Subcutaneous abdominal adipose tissue (tissue), 5 donors: ENCODE measurements at regions not wholly inside any gene's neighbourhood (a gene's known extent, or its start where the extent isn't known, plus 50 kb on each side); places are given as distances from the start of the nearest gene placed in this dataset.
"Not testable (repeated sequence)": the region's sequence is repeated elsewhere in the genome, so short reads cannot be mapped to it uniquely, and the experiment has no call there.

Source experiments
- H3K27ac ChIP-seq: one replicate; pipeline ENCODE4 v1.7.0; 2013; ENCODE audit warnings: low read depth, mild to moderate bottlenecking, inconsistent platforms, low read length, moderate library complexity
- H3K27me3 ChIP-seq, 5 donors: one replicate each; pipeline ENCODE4 v1.7.0; 2013; ENCODE audit warnings: low read length in 5 of 5, inconsistent platforms in 1 of 5; ENCODE audit not compliant: control insufficient read depth in 5 of 5, insufficient read depth in 4 of 5
- H3K36me3 ChIP-seq, 5 donors: one replicate each; pipeline ENCODE4 v1.7.0; 2013; ENCODE audit warnings: low read length in 5 of 5; ENCODE audit not compliant: control insufficient read depth in 5 of 5, insufficient read depth in 5 of 5
- H3K4me1 ChIP-seq, 5 donors: one replicate each; pipeline ENCODE4 v1.7.0; 2013; ENCODE audit warnings: low read length in 5 of 5, mild to moderate bottlenecking in 3 of 5, moderate library complexity in 1 of 5; ENCODE audit not compliant: control insufficient read depth in 5 of 5, insufficient read depth in 5 of 5
- H3K4me3 ChIP-seq, 5 donors: one replicate each; pipeline ENCODE4 v1.7.0; 2013; ENCODE audit warnings: low read length in 5 of 5, low read depth in 1 of 5
- H3K9ac ChIP-seq, 5 donors: one replicate each; pipeline ENCODE4 v1.7.0; 2013; ENCODE audit warnings: low read length in 5 of 5, mild to moderate bottlenecking in 4 of 5, moderate library complexity in 3 of 5
- H3K9me3 ChIP-seq, 5 donors: one replicate each; pipeline ENCODE4 v1.7.0; 2013; ENCODE audit warnings: low read length in 5 of 5; ENCODE audit not compliant: control insufficient read depth in 5 of 5
- donor health status: healthy.
- donor health status: healthy.
- donor health status: healthy.
- donor health status: healthy.
- donor health status: healthy.

GRCh38 chr1:177634151-177634550 lies 335.7 kb downstream of the SEC16B start:
- H3K27ac ChIP-seq, H3K27me3 ChIP-seq, H3K9me3 ChIP-seq, H3K36me3 ChIP-seq, H3K9ac ChIP-seq, H3K4me3 ChIP-seq: not testable (repeated sequence)
- H3K4me1 ChIP-seq: peaks cover 0 to 44% (median 20%) of the 10 kb centered on the region in 5 donors

GRCh38 chr1:177632923-177633615 lies 336.8 kb downstream of the SEC16B start:
- Histone ChIP-seq H3K27me3 (no peaks in the 10 kb centered on the region), H3K36me3 (no peaks in the 10 kb centered on the region), H3K27ac (peak overlapping the region; percentile 68), H3K9ac (no peak overlapping the region), H3K9me3 (no peaks in the 10 kb centered on the region), H3K4me3 (no peak overlapping the region), H3K4me1 (peaks cover 0 to 44% (median 20%) of the 10 kb centered on the region in 5 donors)

- Histone ChIP-seq H3K9me3 (no peaks in the 10 kb centered on the region), H3K27me3 (no peaks in the 10 kb centered on the region), H3K36me3 (no peaks in the 10 kb centered on the region), H3K9ac (no peak overlapping the region), H3K4me1 (peaks cover 0 to 44% (median 20%) of the 10 kb centered on the region in 5 donors), H3K4me3 (no peak overlapping the region), H3K27ac (no peak overlapping the region)
These were observed 338.1 kb downstream of the SEC16B start for GRCh38 chr1:177631770-177632169.

- Histone ChIP-seq H3K27ac (peak overlapping the region; percentile 58), H3K36me3 (no peaks in the 10 kb centered on the region), H3K4me3 (no peak overlapping the region), H3K4me1 (peaks cover 0 to 44% (median 20%) of the 10 kb centered on the region in 5 donors), H3K9me3 (peaks cover 0 to 2% (median 0%) of the 10 kb centered on the region in 5 donors), H3K9ac (no peak overlapping the region), H3K27me3 (no peaks in the 10 kb centered on the region)
These were observed 340.3 kb downstream of the SEC16B start for GRCh38 chr1:177629526-177629925.

GRCh38 chr1:177627148-177627910 lies 342.5 kb downstream of the SEC16B start:
- Histone ChIP-seq H3K36me3 (no peaks in the 10 kb centered on the region), H3K9me3 (peaks cover 0 to 2% (median 0%) of the 10 kb centered on the region in 5 donors), H3K9ac (no peak overlapping the region), H3K27ac (no peak overlapping the region), H3K27me3 (no peaks in the 10 kb centered on the region), H3K4me3 (no peak overlapping the region), H3K4me1 (peaks cover 0 to 38% (median 10%) of the 10 kb centered on the region in 5 donors)

- Histone ChIP-seq H3K4me3 (no peak overlapping the region), H3K4me1 (peaks cover 0 to 22% (median 0%) of the 10 kb centered on the region in 5 donors), H3K9ac (no peak overlapping the region), H3K27ac (no peak overlapping the region), H3K27me3 (no peaks in the 10 kb centered on the region), H3K9me3 (peaks cover 0 to 2% (median 0%) of the 10 kb centered on the region in 5 donors), H3K36me3 (no peaks in the 10 kb centered on the region)
These were observed 349.1 kb downstream of the SEC16B start for GRCh38 chr1:177620636-177621190.

- H3K27me3 ChIP-seq: no peaks in the 10 kb centered on the region
- no peak overlapping the region for H3K4me3 ChIP-seq
- H3K36me3 ChIP-seq: no peaks in the 10 kb centered on the region
- no peaks in the 10 kb centered on the region for H3K9me3 ChIP-seq
- H3K4me1 ChIP-seq: peaks cover 0 to under 1% (median 0%) of the 10 kb centered on the region in 5 donors
- no peak overlapping the region for H3K27ac ChIP-seq
- H3K9ac ChIP-seq: no peak overlapping the region
These were observed 354.6 kb downstream of the SEC16B start for GRCh38 chr1:177615251-177615650.

- no peaks in the 10 kb centered on the region for H3K27me3 ChIP-seq
- H3K9ac ChIP-seq: no peak overlapping the region
- no peak overlapping the region for H3K27ac ChIP-seq
- no peaks in the 10 kb centered on the region for H3K9me3 ChIP-seq
- no peaks in the 10 kb centered on the region for H3K36me3 ChIP-seq
- H3K4me1 ChIP-seq: no peaks in the 10 kb centered on the region
- H3K4me3 ChIP-seq: no peak overlapping the region
These were observed 358.5 kb downstream of the SEC16B start for GRCh38 chr1:177611402-177611801.

- no peak overlapping the region for H3K9ac ChIP-seq
- no peaks in the 10 kb centered on the region for H3K36me3 ChIP-seq
- H3K4me1 ChIP-seq: no peaks in the 10 kb centered on the region
- H3K9me3 ChIP-seq: peaks cover 0 to under 1% (median 0%) of the 10 kb centered on the region in 5 donors
- H3K4me3 ChIP-seq: no peak overlapping the region
- no peak overlapping the region for H3K27ac ChIP-seq
- no peaks in the 10 kb centered on the region for H3K27me3 ChIP-seq
These were observed 359.9 kb downstream of the SEC16B start for GRCh38 chr1:177609953-177610352.

- H3K9me3 ChIP-seq: peaks cover 0 to 2% (median 0%) of the 10 kb centered on the region in 5 donors
- no peaks in the 10 kb centered on the region for H3K4me1 ChIP-seq
- no peaks in the 10 kb centered on the region for H3K27me3 ChIP-seq
- no peaks in the 10 kb centered on the region for H3K36me3 ChIP-seq
- no peak overlapping the region for H3K9ac ChIP-seq
- H3K4me3 ChIP-seq: no peak overlapping the region
- no peak overlapping the region for H3K27ac ChIP-seq
These were observed 368.9 kb downstream of the SEC16B start for GRCh38 chr1:177600936-177601335.
